Breast epithelium (tissue), 4 donors: ENCODE measurements at regions not wholly inside any gene's neighbourhood (a gene's known extent, or its start where the extent isn't known, plus 50 kb on each side); places are given as distances from the start of the nearest gene placed in this dataset.

Experiments
- DNase-seq, 2 donors: peaks; one replicate each; pipeline ENCODE4 v3.0.0-alpha.2; 2019; ENCODE audit warnings: low spot score in 2 of 2
- H3K27ac ChIP-seq, 2 donors: fragments of 200-600 bp; sonication (generic) in 1 of 2; one replicate each; pipeline ENCODE4 v1.5.1; 2016 to 2019; ENCODE audit warnings: mild to moderate bottlenecking in 1 of 2
- H3K27me3 ChIP-seq, 2 donors: fragments of 200-600 bp; sonication (generic) in 1 of 2; one replicate each; pipeline versions ENCODE4 v1.5.1 to v1.6.0; 2017 to 2019; ENCODE audit warnings: control low read depth in 1 of 2, mild to moderate bottlenecking in 1 of 2
- H3K36me3 ChIP-seq: fragments of 200-600 bp; one replicate; pipeline ENCODE4 v1.5.1; 2019
- H3K4me1 ChIP-seq, 2 donors: fragments of 200-600 bp; sonication (generic); one replicate each; pipeline ENCODE4 v1.5.1; 2016 to 2019; ENCODE audit warnings: control low read depth in 1 of 2
- H3K4me3 ChIP-seq, 3 donors: fragments of 200-600 bp; sonication (generic); 1 replicate in 2 of 3; 2 replicates in 1 of 3; pipeline ENCODE4 v1.5.1; 2016 to 2019; ENCODE audit warnings: mild to moderate bottlenecking in 3 of 3, moderate library complexity in 2 of 3
- H3K9me3 ChIP-seq, 2 donors: fragments of 200-600 bp; sonication (generic) in 1 of 2; one replicate each; pipeline ENCODE4 v1.5.1; 2016 to 2019; ENCODE audit warnings: control low read depth in 1 of 2
- POLR2A ChIP-seq: fragments of 450-650 bp; IDR thresholded peaks from one replicate; pipeline ENCODE4 v1.6.1; 2016; ENCODE audit warnings: antibody characterized with exemption, mild to moderate bottlenecking, moderate library complexity
- POLR2AphosphoS5 ChIP-seq, 3 donors: sonication (generic); formaldehyde crosslinking; IDR thresholded peaks; one replicate each; pipeline ENCODE4 v1.6.1; 2017; ENCODE audit warnings: antibody characterized with exemption in 3 of 3
- intact Hi-C: fragments of 100-400 bp; cut with DNase I; formaldehyde crosslinking; loops from one replicate; pipeline ENCODE4 v1.15.1; 2023; ENCODE audit warnings: low total_unique reads
- TF ChIP-seq, protein P1 (sequence below), 3 donors: fragments of 450-650 bp; IDR thresholded peaks; one replicate each; pipeline ENCODE4 v1.5.1; 2016 to 2017; ENCODE audit warnings: antibody characterized with exemption in 3 of 3, mild to moderate bottlenecking in 3 of 3, moderate library complexity in 3 of 3

DNA sequence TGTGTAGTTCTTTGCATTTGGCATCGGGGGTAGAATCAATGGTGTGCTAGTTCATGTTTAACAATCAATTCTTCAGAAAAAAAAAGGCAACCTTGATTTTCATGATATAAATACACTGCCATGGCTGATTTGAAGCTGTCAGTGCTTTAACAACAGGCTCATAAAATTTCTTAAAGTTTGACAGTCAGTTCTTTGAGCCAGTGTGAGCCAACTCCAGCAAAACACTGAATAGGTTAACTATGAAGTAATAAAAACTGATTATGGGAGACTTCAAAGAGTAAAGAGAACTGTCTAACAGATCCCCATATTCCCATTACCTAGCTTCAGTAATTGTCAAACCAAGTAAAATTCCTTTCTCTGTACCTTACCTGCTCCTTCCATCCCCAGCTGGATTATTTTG is 241.7 kb upstream of the SUCLG2 start:
- Histone ChIP-seq H3K27me3 (no peaks in the 10 kb centered on the region), H3K36me3 (no peaks in the 10 kb centered on the region), H3K27ac (no peak overlapping the region), H3K9me3 (no peaks in the 10 kb centered on the region), H3K4me3 (no peak overlapping the region), H3K4me1 (no peaks in the 10 kb centered on the region)
- TF ChIP-seq, protein P1, sequence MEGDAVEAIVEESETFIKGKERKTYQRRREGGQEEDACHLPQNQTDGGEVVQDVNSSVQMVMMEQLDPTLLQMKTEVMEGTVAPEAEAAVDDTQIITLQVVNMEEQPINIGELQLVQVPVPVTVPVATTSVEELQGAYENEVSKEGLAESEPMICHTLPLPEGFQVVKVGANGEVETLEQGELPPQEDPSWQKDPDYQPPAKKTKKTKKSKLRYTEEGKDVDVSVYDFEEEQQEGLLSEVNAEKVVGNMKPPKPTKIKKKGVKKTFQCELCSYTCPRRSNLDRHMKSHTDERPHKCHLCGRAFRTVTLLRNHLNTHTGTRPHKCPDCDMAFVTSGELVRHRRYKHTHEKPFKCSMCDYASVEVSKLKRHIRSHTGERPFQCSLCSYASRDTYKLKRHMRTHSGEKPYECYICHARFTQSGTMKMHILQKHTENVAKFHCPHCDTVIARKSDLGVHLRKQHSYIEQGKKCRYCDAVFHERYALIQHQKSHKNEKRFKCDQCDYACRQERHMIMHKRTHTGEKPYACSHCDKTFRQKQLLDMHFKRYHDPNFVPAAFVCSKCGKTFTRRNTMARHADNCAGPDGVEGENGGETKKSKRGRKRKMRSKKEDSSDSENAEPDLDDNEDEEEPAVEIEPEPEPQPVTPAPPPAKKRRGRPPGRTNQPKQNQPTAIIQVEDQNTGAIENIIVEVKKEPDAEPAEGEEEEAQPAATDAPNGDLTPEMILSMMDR (IDR thresholded peaks at IDR 0.05), result no peak
- TF ChIP-seq POLR2AphosphoS5 (IDR thresholded peaks at IDR 0.05) (no peak), POLR2A (no peak)
- DNase-seq, result no peak
- intact Hi-C loops, result no loop called here

DNA sequence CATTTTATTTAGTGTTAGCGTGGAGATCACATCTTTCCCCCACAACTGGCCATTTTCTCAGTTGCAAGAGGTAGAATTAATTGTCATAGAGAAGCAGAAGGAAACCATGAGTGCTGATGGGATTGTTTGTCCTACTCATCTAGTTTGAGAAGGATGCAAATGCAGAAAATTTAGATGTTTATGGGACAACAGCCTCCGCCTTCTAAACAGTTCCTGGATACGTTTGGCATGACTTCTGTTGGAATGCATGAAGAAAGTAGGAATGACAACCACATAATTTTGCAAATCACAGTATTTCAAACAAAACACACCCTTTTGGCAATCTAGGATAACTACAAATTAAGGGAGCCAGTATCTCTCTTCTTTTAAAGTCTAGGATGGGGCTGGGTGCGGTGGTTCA is 240.1 kb upstream of the SUCLG2 start:
- Histone ChIP-seq H3K27me3 (no peaks in the 10 kb centered on the region), H3K27ac (no peak overlapping the region), H3K9me3 (peaks cover 0 to 7% of the 10 kb centered on the region in 2 donors), H3K4me3 (no peak overlapping the region), H3K36me3 (no peaks in the 10 kb centered on the region), H3K4me1 (no peaks in the 10 kb centered on the region)
- intact Hi-C loops, result no loop called here
- no peak for DNase-seq
- TF ChIP-seq, protein P1 (IDR thresholded peaks at IDR 0.05), result no peak

DNA sequence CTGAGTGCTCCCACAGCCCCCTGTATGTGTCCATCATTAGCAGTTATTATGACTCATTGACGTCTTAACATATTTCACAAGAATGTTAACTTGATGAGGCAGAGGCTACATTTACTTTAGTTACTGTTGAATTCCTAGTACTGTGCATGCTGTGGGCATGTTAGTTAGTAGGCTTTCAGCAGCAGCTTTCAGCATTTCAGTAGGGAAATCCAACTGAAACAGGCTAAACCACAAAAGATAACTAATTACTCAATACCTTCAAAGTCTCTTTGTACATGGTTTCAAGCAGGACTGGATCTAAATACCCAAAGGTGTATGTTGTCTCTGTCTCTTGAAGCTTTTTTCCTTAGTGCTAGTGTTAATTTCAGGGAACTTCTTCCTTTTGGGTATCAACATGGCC is 229.9 kb upstream of the SUCLG2 start:
- no peak overlapping the region for H3K27ac ChIP-seq
- no peak for TF ChIP-seq POLR2A
- no peak for TF ChIP-seq POLR2AphosphoS5 (IDR thresholded peaks at IDR 0.05)
- TF ChIP-seq, protein P1 (IDR thresholded peaks at IDR 0.05), result no peak
- H3K9me3 ChIP-seq, result peaks cover under 1 to 3% of the 10 kb centered on the region in 2 donors
- H3K4me3 ChIP-seq, result no peak overlapping the region
- no peaks in the 10 kb centered on the region for H3K36me3 ChIP-seq
- H3K4me1 ChIP-seq, result no peaks in the 10 kb centered on the region
- no peaks in the 10 kb centered on the region for H3K27me3 ChIP-seq
- DNase-seq, result no peak
- intact Hi-C loops, result no loop called here

DNA sequence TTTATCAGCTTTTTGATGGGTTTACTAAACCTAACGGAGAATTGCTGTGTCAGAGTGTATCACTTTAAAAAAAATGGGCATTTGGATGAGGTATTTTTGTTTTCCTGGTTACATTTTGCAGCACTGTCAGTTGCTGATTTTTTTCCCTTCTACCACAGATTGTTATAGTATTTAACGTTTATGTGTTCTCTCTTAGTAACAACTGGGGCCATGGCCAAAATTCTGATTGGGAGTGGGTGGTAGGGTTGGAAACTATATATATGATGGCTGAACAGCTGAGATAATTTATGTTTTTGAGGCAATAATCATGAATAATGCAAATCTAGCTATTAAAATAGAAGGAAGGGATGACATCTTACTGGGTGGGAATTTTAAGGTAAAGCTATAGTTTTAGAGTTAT is 229.4 kb upstream of the SUCLG2 start:
- DNase-seq, result no peak
- intact Hi-C loops, result no loop called here
- Histone ChIP-seq H3K27me3 (no peaks in the 10 kb centered on the region), H3K9me3 (no peaks in the 10 kb centered on the region), H3K4me1 (no peaks in the 10 kb centered on the region), H3K4me3 (no peak overlapping the region), H3K36me3 (no peaks in the 10 kb centered on the region), H3K27ac (no peak overlapping the region)
- no peak for TF ChIP-seq POLR2A
- TF ChIP-seq, protein P1 (IDR thresholded peaks at IDR 0.05), result no peak
- TF ChIP-seq POLR2AphosphoS5 (IDR thresholded peaks at IDR 0.05), result no peak

DNA sequence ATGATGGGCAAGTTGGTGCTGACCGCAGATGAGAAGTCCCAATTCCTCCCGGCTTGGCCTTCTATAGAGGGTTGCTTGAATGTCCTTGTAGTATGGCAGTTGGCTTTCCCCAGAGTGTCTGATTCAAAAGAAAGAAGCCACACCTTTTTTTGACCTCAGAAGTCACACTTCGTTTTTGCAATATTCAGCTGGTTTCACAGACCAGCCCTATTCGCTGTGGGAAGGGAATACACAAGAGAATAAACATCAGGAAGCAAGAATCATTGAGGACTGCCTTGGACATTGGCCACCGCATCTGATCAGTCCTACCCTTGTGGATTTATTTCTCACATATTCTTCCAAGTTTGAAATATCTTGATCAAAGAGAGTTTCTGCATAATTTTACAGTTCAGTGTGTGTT is 228.6 kb upstream of the SUCLG2 start:
- H3K4me3 ChIP-seq, result no peak overlapping the region
- H3K4me1 ChIP-seq, result no peaks in the 10 kb centered on the region
- H3K9me3 ChIP-seq, result no peaks in the 10 kb centered on the region
- no peak for TF ChIP-seq POLR2AphosphoS5 (IDR thresholded peaks at IDR 0.05)
- TF ChIP-seq, protein P1 (IDR thresholded peaks at IDR 0.05), result no peak
- no peak for TF ChIP-seq POLR2A
- no peaks in the 10 kb centered on the region for H3K27me3 ChIP-seq
- DNase-seq, result no peak
- H3K27ac ChIP-seq, result no peak overlapping the region
- H3K36me3 ChIP-seq, result no peaks in the 10 kb centered on the region
- intact Hi-C loops, result no loop called here
